ENCODE measurements at regions not wholly inside any gene's neighbourhood (a gene's known extent, or its start where the extent isn't known, plus 50 kb on each side); places are given as distances from the start of the nearest gene placed in this dataset.

DNA sequence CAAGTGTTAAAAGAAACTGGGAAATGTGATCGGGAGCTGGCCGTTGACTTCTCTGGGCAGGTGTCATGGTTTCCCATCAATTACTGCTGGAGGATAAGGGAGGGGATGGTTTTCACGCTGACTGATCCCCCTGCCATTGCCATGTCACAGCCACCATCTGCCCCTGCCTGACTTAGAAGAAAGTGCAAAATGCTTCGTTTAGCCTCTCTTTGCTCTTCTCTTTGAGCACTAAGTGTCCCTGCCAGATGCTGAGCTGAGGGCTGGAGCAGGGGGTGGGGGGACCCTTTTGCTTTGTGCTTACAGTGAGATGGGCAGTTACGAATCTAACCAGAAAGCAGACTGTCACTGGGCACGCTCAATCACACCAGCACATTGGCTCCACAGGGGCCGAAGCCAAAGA is 138.4 kb upstream of the ALDH1B1 start:
- TF ChIP-seq, protein P1, sequence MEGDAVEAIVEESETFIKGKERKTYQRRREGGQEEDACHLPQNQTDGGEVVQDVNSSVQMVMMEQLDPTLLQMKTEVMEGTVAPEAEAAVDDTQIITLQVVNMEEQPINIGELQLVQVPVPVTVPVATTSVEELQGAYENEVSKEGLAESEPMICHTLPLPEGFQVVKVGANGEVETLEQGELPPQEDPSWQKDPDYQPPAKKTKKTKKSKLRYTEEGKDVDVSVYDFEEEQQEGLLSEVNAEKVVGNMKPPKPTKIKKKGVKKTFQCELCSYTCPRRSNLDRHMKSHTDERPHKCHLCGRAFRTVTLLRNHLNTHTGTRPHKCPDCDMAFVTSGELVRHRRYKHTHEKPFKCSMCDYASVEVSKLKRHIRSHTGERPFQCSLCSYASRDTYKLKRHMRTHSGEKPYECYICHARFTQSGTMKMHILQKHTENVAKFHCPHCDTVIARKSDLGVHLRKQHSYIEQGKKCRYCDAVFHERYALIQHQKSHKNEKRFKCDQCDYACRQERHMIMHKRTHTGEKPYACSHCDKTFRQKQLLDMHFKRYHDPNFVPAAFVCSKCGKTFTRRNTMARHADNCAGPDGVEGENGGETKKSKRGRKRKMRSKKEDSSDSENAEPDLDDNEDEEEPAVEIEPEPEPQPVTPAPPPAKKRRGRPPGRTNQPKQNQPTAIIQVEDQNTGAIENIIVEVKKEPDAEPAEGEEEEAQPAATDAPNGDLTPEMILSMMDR (conservative IDR thresholded peaks at IDR 0.05; ENCODE audit: low read depth, low read length): no peak

DNA sequence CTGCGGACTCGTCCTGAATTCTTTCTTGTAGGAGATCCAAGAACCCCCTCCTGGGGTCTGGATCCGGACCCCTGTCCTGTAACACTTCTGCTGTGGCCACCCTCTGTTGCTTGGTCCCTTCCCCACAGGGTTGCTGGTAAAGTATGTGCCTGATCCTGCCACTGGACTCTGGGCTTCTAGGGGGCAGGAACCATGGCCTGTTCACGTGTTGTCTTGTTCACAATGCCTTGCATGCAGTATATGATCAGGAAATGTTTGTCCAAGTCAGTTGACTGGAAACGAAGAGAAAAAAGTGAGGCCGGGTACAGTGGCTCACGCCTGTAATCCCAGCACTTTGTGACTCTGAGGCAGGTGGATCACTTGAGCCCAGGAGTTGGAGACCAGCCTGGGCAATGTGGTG is 139.3 kb upstream of the ALDH1B1 start:
- Histone ChIP-seq H3K79me2 (ENCODE audit: insufficient read depth, low read depth) (no peaks in the 10 kb centered on the region), H3K4me2 (no peak overlapping the region), H3K4me1 (ENCODE audit: low read depth, poor library complexity, severe bottlenecking) (no peaks in the 10 kb centered on the region), H3K9ac (no peak overlapping the region), H3K36me3 (ENCODE audit: insufficient read depth) (no peaks in the 10 kb centered on the region), H4K20me1 (ENCODE audit: insufficient read depth) (no peaks in the 10 kb centered on the region), H3K4me3 (IDR thresholded peaks at IDR 0.05; ENCODE audit: insufficient read depth, low read depth, low read length) (no peak overlapping the region), H3K27me3 (ENCODE audit: insufficient read depth, low read depth) (no peaks in the 10 kb centered on the region), H2AFZ (ENCODE audit: low read depth) (no peak overlapping the region), H3K27ac (no peak overlapping the region)
- TF ChIP-seq, protein P1 (conservative IDR thresholded peaks at IDR 0.05; ENCODE audit: low read depth, low read length): no peak

More for the DNA sequence above, 138.4 kb upstream of the ALDH1B1 start:
- H3K36me3 ChIP-seq (ENCODE audit: insufficient read depth): no peaks in the 10 kb centered on the region
- no peaks in the 10 kb centered on the region for H3K27me3 ChIP-seq (ENCODE audit: insufficient read depth, low read depth)
- H3K79me2 ChIP-seq (ENCODE audit: insufficient read depth, low read depth): no peaks in the 10 kb centered on the region
- no peak overlapping the region for H3K27ac ChIP-seq
- no peaks in the 10 kb centered on the region for H3K4me1 ChIP-seq (ENCODE audit: low read depth, poor library complexity, severe bottlenecking)
- H3K9ac ChIP-seq: no peak overlapping the region
- H3K4me3 ChIP-seq (IDR thresholded peaks at IDR 0.05; ENCODE audit: insufficient read depth, low read depth, low read length): no peak overlapping the region
- H3K4me2 ChIP-seq: no peak overlapping the region
- no peak overlapping the region for H2AFZ ChIP-seq (ENCODE audit: low read depth)
- no peaks in the 10 kb centered on the region for H4K20me1 ChIP-seq (ENCODE audit: insufficient read depth)

DNA sequence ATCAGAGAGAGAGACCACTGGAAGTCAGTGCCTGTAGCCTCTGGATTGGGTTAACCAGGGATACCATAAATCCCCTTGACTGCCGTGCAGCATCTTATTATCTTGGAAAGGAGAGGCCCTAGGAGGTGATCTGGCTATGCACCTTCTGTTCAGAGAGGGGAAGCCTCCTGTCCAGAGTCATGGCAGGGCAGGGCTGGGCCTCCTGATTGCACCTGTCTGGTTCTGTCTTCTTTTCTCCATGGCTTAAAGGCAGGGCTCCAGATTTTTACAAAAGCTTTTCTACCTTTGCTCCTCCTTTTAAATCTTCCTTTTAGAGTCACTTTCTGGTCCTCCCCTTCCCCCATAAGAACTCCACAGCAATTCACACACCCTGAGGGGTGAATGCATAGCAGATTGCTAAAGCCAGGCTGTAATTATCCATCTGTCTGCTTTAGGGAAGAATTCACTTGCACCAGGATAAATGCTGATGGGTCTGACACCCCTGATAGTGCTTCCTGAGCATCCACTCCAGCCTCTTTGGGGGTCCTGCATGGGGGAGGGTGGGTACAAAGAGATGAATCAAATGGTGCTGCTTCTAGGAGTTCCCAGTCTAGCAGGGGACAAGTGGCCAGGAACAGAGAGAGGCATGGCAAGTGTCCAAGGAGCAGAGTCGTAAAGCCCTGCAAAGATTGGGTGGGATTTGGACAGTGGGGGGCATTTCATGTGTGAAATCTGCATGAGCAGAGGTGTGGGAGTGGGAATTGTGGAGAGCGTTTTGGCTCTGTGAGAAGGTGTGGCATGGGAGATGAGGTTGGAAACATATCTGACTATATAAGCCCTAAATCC is 141.3 kb upstream of the ALDH1B1 start:
- no peaks in the 10 kb centered on the region for H3K36me3 ChIP-seq (ENCODE audit: insufficient read depth)

DNA sequence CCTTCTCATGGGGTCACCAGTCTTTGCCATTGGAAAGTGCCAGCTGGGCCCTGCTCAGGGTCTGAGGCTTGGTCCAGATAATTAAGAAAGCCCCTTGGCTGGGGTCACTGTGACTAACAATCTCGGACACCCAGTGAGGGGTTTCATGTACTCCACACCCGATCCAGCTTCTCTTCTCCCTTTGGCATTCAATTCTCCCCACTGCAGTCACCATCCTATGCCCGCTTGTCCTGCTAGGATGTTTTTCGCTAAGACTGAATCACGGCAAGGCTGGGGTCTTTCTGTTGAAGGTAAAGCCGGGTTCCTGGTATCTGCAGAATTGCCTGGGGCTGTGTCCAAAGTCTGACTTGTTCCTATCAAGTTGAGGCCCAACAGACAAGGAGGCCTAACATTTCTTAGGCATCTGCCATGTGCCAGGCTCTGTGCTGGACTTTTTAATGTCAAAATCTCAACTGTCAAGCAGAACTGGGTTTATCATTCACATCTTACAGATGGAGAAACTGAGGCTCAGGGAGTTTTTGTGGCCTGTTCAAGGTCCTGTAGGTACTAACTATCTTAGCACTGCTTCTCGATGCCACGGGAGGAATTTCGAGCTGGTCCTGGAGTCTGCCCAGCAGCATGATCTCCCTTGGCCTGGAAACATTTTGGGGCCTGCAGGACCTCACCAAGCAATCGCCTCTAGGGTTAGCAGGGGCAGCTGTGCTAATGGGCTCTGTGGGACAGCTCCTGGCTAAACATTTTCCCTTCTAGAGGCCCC is 142.0 kb upstream of the ALDH1B1 start:
- H4K20me1 ChIP-seq (ENCODE audit: insufficient read depth): no peaks in the 10 kb centered on the region
- H3K4me2 ChIP-seq: no peak overlapping the region
- H3K27ac ChIP-seq: no peak overlapping the region
- no peaks in the 10 kb centered on the region for H3K79me2 ChIP-seq (ENCODE audit: insufficient read depth, low read depth)
- H2AFZ ChIP-seq (ENCODE audit: low read depth): no peak overlapping the region
- no peaks in the 10 kb centered on the region for H3K36me3 ChIP-seq (ENCODE audit: insufficient read depth)
- TF ChIP-seq, protein P1 (conservative IDR thresholded peaks at IDR 0.05; ENCODE audit: low read depth, low read length): no peak
- no peaks in the 10 kb centered on the region for H3K27me3 ChIP-seq (ENCODE audit: insufficient read depth, low read depth)
- no peaks in the 10 kb centered on the region for H3K4me1 ChIP-seq (ENCODE audit: low read depth, poor library complexity, severe bottlenecking)
- H3K4me3 ChIP-seq (IDR thresholded peaks at IDR 0.05; ENCODE audit: insufficient read depth, low read depth, low read length): no peak overlapping the region
- H3K9ac ChIP-seq: no peak overlapping the region

More for the DNA sequence above, 141.3 kb upstream of the ALDH1B1 start:
- H3K27ac ChIP-seq: no peak overlapping the region
- H3K79me2 ChIP-seq (ENCODE audit: insufficient read depth, low read depth): no peaks in the 10 kb centered on the region
- H3K4me3 ChIP-seq (IDR thresholded peaks at IDR 0.05; ENCODE audit: insufficient read depth, low read depth, low read length): no peak overlapping the region
- no peak overlapping the region for H3K4me2 ChIP-seq
- H3K9ac ChIP-seq: no peak overlapping the region
- TF ChIP-seq, protein P1 (conservative IDR thresholded peaks at IDR 0.05; ENCODE audit: low read depth, low read length): no peak
- no peaks in the 10 kb centered on the region for H3K27me3 ChIP-seq (ENCODE audit: insufficient read depth, low read depth)
- no peaks in the 10 kb centered on the region for H4K20me1 ChIP-seq (ENCODE audit: insufficient read depth)
- H3K4me1 ChIP-seq (ENCODE audit: low read depth, poor library complexity, severe bottlenecking): no peaks in the 10 kb centered on the region
- H2AFZ ChIP-seq (ENCODE audit: low read depth): no peak overlapping the region
